Calu3 (cell line): ENCODE measurements at regions not wholly inside any gene's neighbourhood (a gene's known extent, or its start where the extent isn't known, plus 50 kb on each side); places are given as distances from the start of the nearest gene placed in this dataset.

Source experiments
- BruUV-seq: library from RNA; stranded (reverse); fragments of 400-500 nt; replicated peaks from 2 replicates; lab custom pipeline; 2021; lab: Mats Ljungman, UMichigan
- CTCF ChIA-PET: fragments of 300-600 bp; sonication (Branson Sonifier 250); formaldehyde crosslinking; loops from one replicate; lab custom pipeline; 2022; ENCODE audit warnings: antibody characterized with exemption; lab: Charles Lee
- DNase-seq: peaks from one replicate; pipeline ENCODE4 v3.0.0; 2022
- H3K27ac Mint-ChIP-seq: one replicate; pipeline ENCODE4 v1.8.0; 2022; ENCODE audit warnings: mixed read lengths; ENCODE audit not compliant: unreplicated experiment
- H3K27me3 Mint-ChIP-seq: one replicate; pipeline ENCODE4 v1.8.0; 2022; ENCODE audit warnings: mixed read lengths; ENCODE audit not compliant: unreplicated experiment
- H3K36me3 Mint-ChIP-seq: one replicate; pipeline ENCODE4 v1.8.0; 2022; ENCODE audit warnings: mild to moderate bottlenecking, moderate library complexity, mixed read lengths; ENCODE audit not compliant: insufficient read depth, unreplicated experiment
- H3K4me1 Mint-ChIP-seq: one replicate; pipeline ENCODE4 v1.8.0; 2022; ENCODE audit warnings: mild to moderate bottlenecking, low read depth, mixed read lengths; ENCODE audit not compliant: unreplicated experiment
- H3K4me3 Mint-ChIP-seq: one replicate; pipeline ENCODE4 v1.8.0; 2022; ENCODE audit warnings: mild to moderate bottlenecking, low read depth, moderate library complexity, mixed read lengths; ENCODE audit not compliant: unreplicated experiment
- H3K9me3 Mint-ChIP-seq: one replicate; pipeline ENCODE4 v1.8.0; 2022; ENCODE audit warnings: low read depth, mixed read lengths; ENCODE audit not compliant: unreplicated experiment
- intact Hi-C: fragments of 100-400 bp; cut with micrococcal nuclease; formaldehyde crosslinking; loops from one replicate; pipeline ENCODE4 v1.10.0; 2022; ENCODE audit not compliant: unreplicated experiment
- TF ChIP-seq, protein P1 (sequence below): fragments of 200-600 bp; IDR thresholded peaks from one replicate; pipeline ENCODE4 v1.8.0; 2022; ENCODE audit warnings: antibody characterized with exemption; ENCODE audit not compliant: unreplicated experiment

DNA sequence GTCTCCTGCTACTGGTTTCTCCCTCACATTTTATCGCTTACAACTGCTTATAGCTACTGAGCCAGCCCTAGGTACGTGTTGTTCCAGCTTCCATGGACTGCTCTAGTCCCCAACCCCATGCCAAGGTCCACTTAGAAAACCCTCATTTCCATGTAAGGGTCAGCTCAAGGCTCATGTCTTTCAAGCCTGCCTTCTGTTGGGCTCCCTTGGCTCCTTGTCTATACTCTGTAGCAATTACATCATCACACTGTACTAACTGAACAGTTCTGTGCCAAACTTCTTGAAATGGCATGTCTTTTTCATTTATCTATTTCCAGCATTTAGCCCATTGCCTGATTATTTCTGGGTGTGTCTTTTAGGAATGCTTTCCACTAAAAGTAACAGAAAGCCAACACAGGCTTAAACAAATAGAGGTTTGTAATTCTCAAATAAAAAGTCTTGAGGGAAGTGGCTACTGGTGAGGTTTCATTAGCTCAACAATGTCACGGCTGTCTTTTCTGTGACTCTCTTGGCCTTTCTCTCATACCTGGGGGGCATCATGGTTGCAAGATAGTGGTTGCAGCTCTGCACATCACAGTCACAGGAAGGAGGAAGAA is 317.6 kb downstream of the TPBG start:
- no peak overlapping the region for H3K27ac Mint-ChIP-seq
- peaks cover 11% of the 10 kb centered on the region for H3K9me3 Mint-ChIP-seq
- peaks cover 17% of the 10 kb centered on the region for H3K4me1 Mint-ChIP-seq
- no peaks in the 10 kb centered on the region for H3K36me3 Mint-ChIP-seq
- intact Hi-C loops, result no loop called here
- BruUV-seq, result no TSS peak
- DNase-seq, result no peak
- H3K27me3 Mint-ChIP-seq, result no peaks in the 10 kb centered on the region
- TF ChIP-seq, protein P1, sequence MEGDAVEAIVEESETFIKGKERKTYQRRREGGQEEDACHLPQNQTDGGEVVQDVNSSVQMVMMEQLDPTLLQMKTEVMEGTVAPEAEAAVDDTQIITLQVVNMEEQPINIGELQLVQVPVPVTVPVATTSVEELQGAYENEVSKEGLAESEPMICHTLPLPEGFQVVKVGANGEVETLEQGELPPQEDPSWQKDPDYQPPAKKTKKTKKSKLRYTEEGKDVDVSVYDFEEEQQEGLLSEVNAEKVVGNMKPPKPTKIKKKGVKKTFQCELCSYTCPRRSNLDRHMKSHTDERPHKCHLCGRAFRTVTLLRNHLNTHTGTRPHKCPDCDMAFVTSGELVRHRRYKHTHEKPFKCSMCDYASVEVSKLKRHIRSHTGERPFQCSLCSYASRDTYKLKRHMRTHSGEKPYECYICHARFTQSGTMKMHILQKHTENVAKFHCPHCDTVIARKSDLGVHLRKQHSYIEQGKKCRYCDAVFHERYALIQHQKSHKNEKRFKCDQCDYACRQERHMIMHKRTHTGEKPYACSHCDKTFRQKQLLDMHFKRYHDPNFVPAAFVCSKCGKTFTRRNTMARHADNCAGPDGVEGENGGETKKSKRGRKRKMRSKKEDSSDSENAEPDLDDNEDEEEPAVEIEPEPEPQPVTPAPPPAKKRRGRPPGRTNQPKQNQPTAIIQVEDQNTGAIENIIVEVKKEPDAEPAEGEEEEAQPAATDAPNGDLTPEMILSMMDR, result no peak
- CTCF ChIA-PET, result interaction anchor here (0.6 kb wide), 1 partner anchor 20 kb away, joined by 4 read pairs; no protein-coding TSS in a partner anchor
- no peak overlapping the region for H3K4me3 Mint-ChIP-seq

DNA sequence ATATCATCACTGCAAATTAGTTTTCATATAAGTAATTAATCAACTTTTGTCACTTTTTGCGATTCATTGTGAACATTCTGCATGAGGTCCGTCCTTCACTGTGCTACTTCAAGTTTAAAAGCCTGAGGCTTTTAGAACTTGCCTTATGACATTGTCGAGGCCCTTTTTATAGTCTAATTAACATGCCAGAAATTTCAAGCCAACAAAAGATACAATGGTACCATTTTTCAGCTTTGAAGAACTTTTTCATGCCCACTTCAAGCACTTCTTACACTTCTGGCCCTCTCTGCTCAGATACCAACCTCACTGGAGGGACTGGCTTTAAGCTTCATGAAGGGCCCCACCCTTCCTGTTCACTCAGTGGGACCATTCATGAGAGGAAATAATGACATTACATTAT is 323.1 kb downstream of the TPBG start:
- H3K4me1 Mint-ChIP-seq, result peaks cover 23% of the 10 kb centered on the region
- no peak overlapping the region for H3K4me3 Mint-ChIP-seq
- DNase-seq, result no peak
- no peaks in the 10 kb centered on the region for H3K36me3 Mint-ChIP-seq
- no peaks in the 10 kb centered on the region for H3K27me3 Mint-ChIP-seq
- TF ChIP-seq, protein P1, result no peak
- H3K27ac Mint-ChIP-seq, result no peak overlapping the region
- peaks cover 2% of the 10 kb centered on the region for H3K9me3 Mint-ChIP-seq
- BruUV-seq, result no TSS peak
- intact Hi-C loops, result no loop called here
- CTCF ChIA-PET, result interaction anchor here (0.6 kb wide), 1 partner anchor 397 kb away, joined by 3 read pairs; no protein-coding TSS in a partner anchor

DNA sequence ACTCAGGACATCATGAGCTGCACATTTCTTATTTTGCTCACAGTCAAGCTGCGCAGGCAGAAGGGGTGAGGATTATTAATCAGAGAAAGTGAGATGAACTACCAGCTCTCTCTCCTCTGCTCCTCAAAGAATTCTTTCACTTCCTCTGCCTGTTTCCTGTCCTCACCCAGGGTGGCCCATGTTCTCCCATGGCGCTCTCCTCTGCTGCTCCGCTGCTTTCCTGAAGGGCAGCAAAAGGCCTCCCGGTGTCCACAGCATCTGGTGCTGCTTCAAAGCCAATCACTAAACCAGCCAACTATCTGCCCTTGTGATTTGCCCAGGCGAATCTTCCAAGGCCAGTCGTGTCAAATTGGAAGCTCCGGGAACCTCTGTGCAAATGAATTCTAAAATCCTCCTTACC is 324.2 kb downstream of the TPBG start:
- H3K9me3 Mint-ChIP-seq, result peaks cover 2% of the 10 kb centered on the region
- H3K4me3 Mint-ChIP-seq, result peak overlapping the region; percentile 27
- no peak for DNase-seq
- H3K36me3 Mint-ChIP-seq, result no peaks in the 10 kb centered on the region
- CTCF ChIA-PET, result no interaction called here
- TF ChIP-seq, protein P1, result no peak
- intact Hi-C loops, result no loop called here
- peaks cover 16% of the 10 kb centered on the region for H3K4me1 Mint-ChIP-seq
- H3K27me3 Mint-ChIP-seq, result no peaks in the 10 kb centered on the region
- H3K27ac Mint-ChIP-seq, result no peak overlapping the region
- BruUV-seq, result no TSS peak

DNA sequence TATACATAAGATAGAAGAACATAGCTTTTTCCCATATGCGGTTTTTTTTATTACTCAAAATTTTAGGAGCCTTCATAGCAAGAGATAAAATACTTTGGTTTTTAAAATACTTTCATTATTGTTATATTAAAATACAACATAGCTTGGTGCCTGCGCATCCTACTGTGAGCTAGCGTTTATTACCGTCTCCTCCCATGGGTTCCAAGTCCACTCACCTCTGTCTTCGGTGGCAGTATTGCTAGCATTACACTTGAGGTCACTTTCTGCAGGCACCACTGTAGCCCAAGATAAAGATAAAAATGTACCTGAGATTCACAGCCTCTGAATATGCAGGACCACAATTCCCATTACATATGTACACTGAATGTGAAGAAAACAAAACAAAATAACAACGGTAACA is 326.7 kb downstream of the TPBG start:
- Mint-ChIP-seq H3K4me1 (peaks cover 16% of the 10 kb centered on the region), H3K9me3 (no peaks in the 10 kb centered on the region), H3K36me3 (no peaks in the 10 kb centered on the region), H3K4me3 (no peak overlapping the region), H3K27ac (no peak overlapping the region), H3K27me3 (no peaks in the 10 kb centered on the region)
- intact Hi-C loops, result no loop called here
- no TSS peak for BruUV-seq
- CTCF ChIA-PET, result no interaction called here
- no peak for DNase-seq
- TF ChIP-seq, protein P1, result no peak
